ENCODE measurements at regions not wholly inside any gene's neighbourhood (a gene's known extent, or its start where the extent isn't known, plus 50 kb on each side); places are given as distances from the start of the nearest gene placed in this dataset.
A peak's percentile ranks its signal among the peaks of the same experiment; 100 is the strongest.
"Not testable (repeated sequence)": the region's sequence is repeated elsewhere in the genome, so short reads cannot be mapped to it uniquely, and the experiment has no call there.

GRCh38 chrX:65331371-65331770, 203.2 kb downstream of the LAS1L start:
- Histone ChIP-seq H3K27ac (ENCODE audit: low read depth, low read length) (no peak overlapping the region), H3K9ac (ENCODE audit: low read length) (no peak overlapping the region), H2BK5ac (ENCODE audit: low read length) (no peak overlapping the region), H3K36me3 (ENCODE audit: control insufficient read depth, insufficient read depth, low read length) (no peaks in the 10 kb centered on the region), H4K5ac (ENCODE audit: low read length) (no peak overlapping the region), H4K8ac (ENCODE audit: low read depth, low read length) (no peak overlapping the region), H3K4me2 (ENCODE audit: low read length) (no peak overlapping the region), H3K56ac (ENCODE audit: low read length) (no peak overlapping the region), H3K79me2 (ENCODE audit: control insufficient read depth, insufficient read depth, low read length) (no peaks in the 10 kb centered on the region), H2AK5ac (ENCODE audit: low read length) (no peak overlapping the region), H3K79me1 (ENCODE audit: low read length) (no peaks in the 10 kb centered on the region), H3K4me3 (ENCODE audit: low read length) (no peak overlapping the region), H3K27me3 (ENCODE audit: insufficient read depth, low read length, poor library complexity) (no peaks in the 10 kb centered on the region), H3K18ac (ENCODE audit: low read length) (no peak overlapping the region), H2BK15ac (replicated peaks; ENCODE audit: low read depth) (no peak overlapping the region), H3K4ac (ENCODE audit: low read depth, low read length) (no peak overlapping the region), H3K4me1 (ENCODE audit: control insufficient read depth, low read depth, low read length) (no peaks in the 10 kb centered on the region), H3K23ac (ENCODE audit: low read length) (no peak overlapping the region), H2BK120ac (ENCODE audit: low read depth, low read length) (no peak overlapping the region)
- WGBS (ENCODE audit: extremely low coverage, insufficient coverage, low lambda C conversion rate) = no CpG with 5 or more reads among the region's 1 CpG
- DNase-seq = no peak

- peak; percentile 95 for DNase-seq
- no peak overlapping the region for H3K4me2 ChIP-seq (ENCODE audit: low read length)
Observed at GRCh38 chrX:65300104-65300809, 234.3 kb downstream of the LAS1L start.

GRCh38 chrX:65282905-65283304, 251.7 kb downstream of the LAS1L start:
- not testable (repeated sequence) for H2BK5ac ChIP-seq (ENCODE audit: low read length); H3K18ac ChIP-seq (ENCODE audit: low read length); H3K4ac ChIP-seq (ENCODE audit: low read depth, low read length); H3K79me1 ChIP-seq (ENCODE audit: low read length); H3K56ac ChIP-seq (ENCODE audit: low read length); H4K5ac ChIP-seq (ENCODE audit: low read length); H3K4me1 ChIP-seq (ENCODE audit: control insufficient read depth, low read depth, low read length); H3K79me2 ChIP-seq (ENCODE audit: control insufficient read depth, insufficient read depth, low read length); H4K8ac ChIP-seq (ENCODE audit: low read depth, low read length); H3K36me3 ChIP-seq (ENCODE audit: control insufficient read depth, insufficient read depth, low read length); H3K4me2 ChIP-seq (ENCODE audit: low read length); H3K4me3 ChIP-seq (ENCODE audit: low read length); H3K23ac ChIP-seq (ENCODE audit: low read length); H2BK120ac ChIP-seq (ENCODE audit: low read depth, low read length); DNase-seq; H3K27ac ChIP-seq (ENCODE audit: low read depth, low read length); H3K9ac ChIP-seq (ENCODE audit: low read length); H2AK5ac ChIP-seq (ENCODE audit: low read length); H2BK15ac ChIP-seq (replicated peaks; ENCODE audit: low read depth); H3K27me3 ChIP-seq (ENCODE audit: insufficient read depth, low read length, poor library complexity)
- WGBS (ENCODE audit: extremely low coverage, insufficient coverage, low lambda C conversion rate) = no CpG with 5 or more reads among the region's 8 CpGs

More at GRCh38 chrX:65300104-65300809, 234.3 kb downstream of the LAS1L start:
- Histone ChIP-seq H3K36me3 (ENCODE audit: control insufficient read depth, insufficient read depth, low read length) (no peaks in the 10 kb centered on the region), H3K27me3 (ENCODE audit: insufficient read depth, low read length, poor library complexity) (no peaks in the 10 kb centered on the region), H3K4me3 (ENCODE audit: low read length) (no peak overlapping the region), H3K79me2 (ENCODE audit: control insufficient read depth, insufficient read depth, low read length) (no peaks in the 10 kb centered on the region), H2BK15ac (replicated peaks; ENCODE audit: low read depth) (no peak overlapping the region), H2BK5ac (ENCODE audit: low read length) (no peak overlapping the region), H3K27ac (ENCODE audit: low read depth, low read length) (peak overlapping the region; percentile 36), H2AK5ac (ENCODE audit: low read length) (no peak overlapping the region), H3K4me1 (ENCODE audit: control insufficient read depth, low read depth, low read length) (no peaks in the 10 kb centered on the region), H3K79me1 (ENCODE audit: low read length) (no peaks in the 10 kb centered on the region), H3K23ac (ENCODE audit: low read length) (no peak overlapping the region), H3K56ac (ENCODE audit: low read length) (no peak overlapping the region), H3K9ac (ENCODE audit: low read length) (no peak overlapping the region), H3K4ac (ENCODE audit: low read depth, low read length) (no peak overlapping the region), H4K8ac (ENCODE audit: low read depth, low read length) (no peak overlapping the region), H2BK120ac (ENCODE audit: low read depth, low read length) (no peak overlapping the region), H3K18ac (ENCODE audit: low read length) (no peak overlapping the region), H4K5ac (ENCODE audit: low read length) (no peak overlapping the region)
- WGBS (ENCODE audit: extremely low coverage, insufficient coverage, low lambda C conversion rate) = 100% methylated on average over 1 of the region's 7 CpGs

GRCh38 chrX:65273152-65273551, 261.4 kb downstream of the LAS1L start:
- no peak for DNase-seq
- Histone ChIP-seq H3K4me2 (ENCODE audit: low read length) (no peak overlapping the region), H3K79me1 (ENCODE audit: low read length) (no peaks in the 10 kb centered on the region), H3K18ac (ENCODE audit: low read length) (no peak overlapping the region), H2BK5ac (ENCODE audit: low read length) (no peak overlapping the region), H3K4me3 (ENCODE audit: low read length) (no peak overlapping the region), H3K27me3 (ENCODE audit: insufficient read depth, low read length, poor library complexity) (no peaks in the 10 kb centered on the region), H3K36me3 (ENCODE audit: control insufficient read depth, insufficient read depth, low read length) (no peaks in the 10 kb centered on the region), H3K56ac (ENCODE audit: low read length) (no peak overlapping the region), H3K9ac (ENCODE audit: low read length) (no peak overlapping the region), H3K23ac (ENCODE audit: low read length) (no peak overlapping the region), H4K8ac (ENCODE audit: low read depth, low read length) (no peak overlapping the region), H2AK5ac (ENCODE audit: low read length) (no peak overlapping the region), H3K27ac (ENCODE audit: low read depth, low read length) (no peak overlapping the region), H2BK15ac (replicated peaks; ENCODE audit: low read depth) (no peak overlapping the region), H3K79me2 (ENCODE audit: control insufficient read depth, insufficient read depth, low read length) (no peaks in the 10 kb centered on the region), H2BK120ac (ENCODE audit: low read depth, low read length) (no peak overlapping the region), H4K5ac (ENCODE audit: low read length) (no peak overlapping the region), H3K4ac (ENCODE audit: low read depth, low read length) (no peak overlapping the region), H3K4me1 (ENCODE audit: control insufficient read depth, low read depth, low read length) (no peaks in the 10 kb centered on the region)

- H2BK15ac ChIP-seq (replicated peaks; ENCODE audit: low read depth) = no peak overlapping the region
- no peaks in the 10 kb centered on the region for H3K79me2 ChIP-seq (ENCODE audit: control insufficient read depth, insufficient read depth, low read length)
- no peak overlapping the region for H3K4ac ChIP-seq (ENCODE audit: low read depth, low read length)
- no peaks in the 10 kb centered on the region for H3K27me3 ChIP-seq (ENCODE audit: insufficient read depth, low read length, poor library complexity)
- no peak overlapping the region for H4K5ac ChIP-seq (ENCODE audit: low read length)
- no peak overlapping the region for H3K9ac ChIP-seq (ENCODE audit: low read length)
- peak; percentile 1 for DNase-seq
- H3K23ac ChIP-seq (ENCODE audit: low read length) = no peak overlapping the region
- H3K27ac ChIP-seq (ENCODE audit: low read depth, low read length) = no peak overlapping the region
- H2BK120ac ChIP-seq (ENCODE audit: low read depth, low read length) = no peak overlapping the region
- no peak overlapping the region for H3K4me2 ChIP-seq (ENCODE audit: low read length)
- no peak overlapping the region for H3K4me3 ChIP-seq (ENCODE audit: low read length)
- WGBS (ENCODE audit: extremely low coverage, insufficient coverage, low lambda C conversion rate) = no CpG with 5 or more reads among the region's 2 CpGs
- H3K79me1 ChIP-seq (ENCODE audit: low read length) = no peaks in the 10 kb centered on the region
- H2BK5ac ChIP-seq (ENCODE audit: low read length) = no peak overlapping the region
- no peaks in the 10 kb centered on the region for H3K4me1 ChIP-seq (ENCODE audit: control insufficient read depth, low read depth, low read length)
- no peak overlapping the region for H3K18ac ChIP-seq (ENCODE audit: low read length)
- H4K8ac ChIP-seq (ENCODE audit: low read depth, low read length) = no peak overlapping the region
- H3K56ac ChIP-seq (ENCODE audit: low read length) = no peak overlapping the region
- no peaks in the 10 kb centered on the region for H3K36me3 ChIP-seq (ENCODE audit: control insufficient read depth, insufficient read depth, low read length)
- no peak overlapping the region for H2AK5ac ChIP-seq (ENCODE audit: low read length)
Observed at GRCh38 chrX:65266482-65266881, 268.1 kb downstream of the LAS1L start.

GRCh38 chrX:65253817-65254216, 277.6 kb upstream of the ZC4H2 start:
- H3K56ac ChIP-seq (ENCODE audit: low read length) = no peak overlapping the region
- no peaks in the 10 kb centered on the region for H3K36me3 ChIP-seq (ENCODE audit: control insufficient read depth, insufficient read depth, low read length)
- no peaks in the 10 kb centered on the region for H3K79me2 ChIP-seq (ENCODE audit: control insufficient read depth, insufficient read depth, low read length)
- no peak overlapping the region for H4K5ac ChIP-seq (ENCODE audit: low read length)
- H3K27ac ChIP-seq (ENCODE audit: low read depth, low read length) = no peak overlapping the region
- no peak overlapping the region for H2BK15ac ChIP-seq (replicated peaks; ENCODE audit: low read depth)
- no peak overlapping the region for H2BK5ac ChIP-seq (ENCODE audit: low read length)
- no peak for DNase-seq
- no peak overlapping the region for H2AK5ac ChIP-seq (ENCODE audit: low read length)
- H3K79me1 ChIP-seq (ENCODE audit: low read length) = no peaks in the 10 kb centered on the region
- H4K8ac ChIP-seq (ENCODE audit: low read depth, low read length) = no peak overlapping the region
- H2BK120ac ChIP-seq (ENCODE audit: low read depth, low read length) = no peak overlapping the region
- H3K4me2 ChIP-seq (ENCODE audit: low read length) = no peak overlapping the region
- H3K18ac ChIP-seq (ENCODE audit: low read length) = no peak overlapping the region
- no peaks in the 10 kb centered on the region for H3K4me1 ChIP-seq (ENCODE audit: control insufficient read depth, low read depth, low read length)
- H3K4me3 ChIP-seq (ENCODE audit: low read length) = no peak overlapping the region
- H3K23ac ChIP-seq (ENCODE audit: low read length) = no peak overlapping the region
- H3K4ac ChIP-seq (ENCODE audit: low read depth, low read length) = no peak overlapping the region
- no CpG with 5 or more reads among the region's 6 CpGs for WGBS (ENCODE audit: extremely low coverage, insufficient coverage, low lambda C conversion rate)
- H3K9ac ChIP-seq (ENCODE audit: low read length) = no peak overlapping the region
- H3K27me3 ChIP-seq (ENCODE audit: insufficient read depth, low read length, poor library complexity) = no peaks in the 10 kb centered on the region
